SK-N-SH treated with all-trans-retinoic acid at 6 μM for 48 hours (cell line): ENCODE measurements at regions not wholly inside any gene's neighbourhood (a gene's known extent, or its start where the extent isn't known, plus 50 kb on each side); places are given as distances from the start of the nearest gene placed in this dataset.

Experiments used
- ATAC-seq: fragments of 200-7000 bp; cut with Tn5 transposase; 3 replicates; pipeline ENCODE4 v1.9.1; 2020; ENCODE audit warnings: mild to moderate bottlenecking, moderate library complexity
- ARNTL ChIP-seq: fragments of 450-650 bp; formaldehyde crosslinking; IDR thresholded peaks from 2 replicates; pipeline ENCODE4 v1.5.0; 2020; ENCODE audit warnings: low read depth, mild to moderate bottlenecking, moderate library complexity, borderline replicate concordance
- BACH2 ChIP-seq: fragments of 250-450 bp; sonication (Bioruptor Pico); IDR thresholded peaks from 2 replicates; pipeline ENCODE4 v1.9.0; 2021; ENCODE audit warnings: mild to moderate bottlenecking, borderline replicate concordance
- CSDC2 ChIP-seq: fragments of 250-450 bp; sonication (Bioruptor Pico); IDR thresholded peaks from 2 replicates; pipeline ENCODE4 v1.5.0; 2020; ENCODE audit warnings: mild to moderate bottlenecking, moderate library complexity
- ESRRG ChIP-seq: fragments of 250-450 bp; sonication (Bioruptor Pico); IDR thresholded peaks from 2 replicates; pipeline ENCODE4 v1.6.1; 2021; ENCODE audit warnings: mild to moderate bottlenecking
- ISL1 ChIP-seq: fragments of 250-450 bp; sonication (Bioruptor Pico); IDR thresholded peaks from 2 replicates; pipeline ENCODE4 v2.1.2; 2022; ENCODE audit warnings: mild to moderate bottlenecking, moderate library complexity
- OSR1 ChIP-seq: fragments of 250-450 bp; sonication (Bioruptor Pico); IDR thresholded peaks from 2 replicates; pipeline ENCODE4 v1.8.0; 2022; ENCODE audit warnings: moderate library complexity, mild to moderate bottlenecking, inconsistent platforms
- PPARA ChIP-seq: fragments of 250-450 bp; sonication (Bioruptor Pico); IDR thresholded peaks from 2 replicates; pipeline ENCODE4 v1.5.0; 2020; ENCODE audit warnings: mild to moderate bottlenecking, borderline replicate concordance
- RARB ChIP-seq: fragments of 250-450 bp; sonication (Bioruptor Pico); IDR thresholded peaks from 2 replicates; pipeline ENCODE4 v1.8.0; 2021; ENCODE audit warnings: mild to moderate bottlenecking, moderate library complexity
- SNAI2 ChIP-seq: fragments of 250-450 bp; sonication (Bioruptor Pico); IDR thresholded peaks from 2 replicates; pipeline ENCODE4 v1.5.0; 2020; ENCODE audit warnings: mild to moderate bottlenecking, moderate library complexity
- TCF4 ChIP-seq: fragments of 250-450 bp; sonication (Bioruptor Pico); IDR thresholded peaks from 2 replicates; pipeline ENCODE4 v1.8.0; 2021; ENCODE audit warnings: mild to moderate bottlenecking, moderate library complexity, borderline replicate concordance
- TOX ChIP-seq: fragments of 250-450 bp; sonication (Bioruptor Pico); IDR thresholded peaks from 2 replicates; pipeline ENCODE4 v1.8.0; 2021; ENCODE audit warnings: mild to moderate bottlenecking, moderate library complexity, borderline replicate concordance
- ZC3H10 ChIP-seq: fragments of 250-450 bp; sonication (Bioruptor Pico); IDR thresholded peaks from 2 replicates; pipeline ENCODE4 v1.5.1; 2021; ENCODE audit warnings: mild to moderate bottlenecking, moderate library complexity
- ZFP3 ChIP-seq: fragments of 250-450 bp; sonication (Bioruptor Pico); IDR thresholded peaks from 2 replicates; pipeline ENCODE4 v1.5.0; 2020; ENCODE audit warnings: mild to moderate bottlenecking, moderate library complexity
- ZFP30 ChIP-seq: fragments of 450-650 bp; formaldehyde crosslinking; IDR thresholded peaks from 2 replicates; pipeline ENCODE4 v1.5.0; 2022; ENCODE audit warnings: mild to moderate bottlenecking, moderate library complexity
- ZNF565 ChIP-seq: fragments of 450-650 bp; formaldehyde crosslinking; conservative IDR thresholded peaks from 2 replicates; pipeline ENCODE4 v1.5.0; 2020; ENCODE audit warnings: low read depth, mild to moderate bottlenecking, moderate library complexity
- ZNF70 ChIP-seq: fragments of 450-650 bp; formaldehyde crosslinking; IDR thresholded peaks from 2 replicates; pipeline ENCODE4 v1.5.0; 2020; ENCODE audit warnings: mild to moderate bottlenecking, moderate library complexity
- ZNF8 ChIP-seq: fragments of 450-650 bp; formaldehyde crosslinking; IDR thresholded peaks from 2 replicates; pipeline ENCODE4 v1.5.0; 2020; ENCODE audit warnings: mild to moderate bottlenecking, moderate library complexity
- TF ChIP-seq, protein P1 (sequence below): fragments of 250-450 bp; sonication (Bioruptor Pico); IDR thresholded peaks from 2 replicates; pipeline ENCODE4 v1.5.1; 2021; ENCODE audit warnings: mild to moderate bottlenecking, moderate library complexity
- TF ChIP-seq, protein P2 (sequence below): fragments of 250-450 bp; sonication (Bioruptor Pico); IDR thresholded peaks from 2 replicates; pipeline ENCODE4 v1.5.0; 2020; ENCODE audit warnings: mild to moderate bottlenecking, moderate library complexity
- TF ChIP-seq, protein P3 (sequence below): fragments of 250-450 bp; sonication (Bioruptor Pico); IDR thresholded peaks from 2 replicates; pipeline ENCODE4 v1.5.1; 2020; ENCODE audit warnings: low read depth, mild to moderate bottlenecking, moderate library complexity
- TF ChIP-seq, protein P4 (sequence below): fragments of 250-450 bp; sonication (Bioruptor Pico); IDR thresholded peaks from 2 replicates; pipeline ENCODE4 v1.8.0; 2020; ENCODE audit warnings: mild to moderate bottlenecking, moderate library complexity, borderline replicate concordance
- TF ChIP-seq, protein P5 (sequence below): fragments of 250-450 bp; sonication (Bioruptor Pico); IDR thresholded peaks from 2 replicates; pipeline ENCODE4 v1.8.0; 2021; ENCODE audit warnings: low read depth, mild to moderate bottlenecking, moderate library complexity, borderline replicate concordance

DNA sequence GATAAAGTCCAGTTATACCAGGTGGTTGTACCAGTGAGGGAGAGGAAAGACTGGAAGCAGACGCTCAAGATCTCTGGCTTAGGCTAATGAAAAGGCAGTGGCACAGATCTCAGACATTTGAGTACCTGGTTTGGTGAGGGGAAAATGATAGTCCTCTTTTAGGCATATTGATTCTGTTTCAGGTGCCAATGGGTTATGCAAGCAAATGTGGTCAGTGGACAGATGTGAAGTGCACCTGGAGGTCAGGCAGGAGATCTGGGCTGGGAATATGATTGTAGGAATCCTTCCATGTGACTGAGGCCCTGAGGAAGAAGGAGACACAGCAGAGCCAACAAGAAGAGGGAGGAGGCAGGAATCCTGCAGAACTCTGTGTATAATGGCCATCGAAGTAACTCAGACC, 63.7 kb upstream of the SMARCA2 start:
- ATAC-seq = no peak

DNA sequence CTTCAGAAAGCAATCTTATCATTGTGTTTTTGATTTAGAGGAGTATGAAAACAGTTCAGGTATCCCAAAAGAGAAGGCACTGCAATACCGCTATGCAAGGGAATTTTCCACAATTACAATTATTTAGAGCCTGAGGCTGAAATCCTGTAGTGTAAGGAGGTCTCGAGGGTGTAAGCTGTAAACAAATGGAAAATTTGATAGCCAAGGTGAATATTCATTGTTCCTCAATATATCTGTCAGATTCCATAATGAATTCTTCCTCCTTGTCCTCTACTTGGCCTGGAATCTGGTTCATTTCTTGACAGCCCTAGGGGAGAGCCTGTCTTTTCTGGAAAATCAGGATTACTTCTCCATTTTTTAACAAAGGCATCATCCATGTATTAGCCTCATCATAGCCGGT, 63.1 kb upstream of the SMARCA2 start:
- TF ChIP-seq, protein P1, sequence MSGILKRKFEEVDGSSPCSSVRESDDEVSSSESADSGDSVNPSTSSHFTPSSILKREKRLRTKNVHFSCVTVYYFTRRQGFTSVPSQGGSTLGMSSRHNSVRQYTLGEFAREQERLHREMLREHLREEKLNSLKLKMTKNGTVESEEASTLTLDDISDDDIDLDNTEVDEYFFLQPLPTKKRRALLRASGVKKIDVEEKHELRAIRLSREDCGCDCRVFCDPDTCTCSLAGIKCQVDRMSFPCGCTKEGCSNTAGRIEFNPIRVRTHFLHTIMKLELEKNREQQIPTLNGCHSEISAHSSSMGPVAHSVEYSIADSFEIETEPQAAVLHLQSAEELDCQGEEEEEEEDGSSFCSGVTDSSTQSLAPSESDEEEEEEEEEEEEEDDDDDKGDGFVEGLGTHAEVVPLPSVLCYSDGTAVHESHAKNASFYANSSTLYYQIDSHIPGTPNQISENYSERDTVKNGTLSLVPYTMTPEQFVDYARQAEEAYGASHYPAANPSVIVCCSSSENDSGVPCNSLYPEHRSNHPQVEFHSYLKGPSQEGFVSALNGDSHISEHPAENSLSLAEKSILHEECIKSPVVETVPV (CRISPR knock-in tag) = no peak
- TF ChIP-seq CSDC2 = no peak
- no peak for TF ChIP-seq ZC3H10 (CRISPR knock-in tag)
- no peak for TF ChIP-seq ISL1 (CRISPR knock-in tag)
- TF ChIP-seq ZNF70 (CRISPR knock-in tag) = no peak
- no peak for TF ChIP-seq PPARA (CRISPR knock-in tag)
- no peak for TF ChIP-seq RARB (CRISPR knock-in tag)
- TF ChIP-seq, protein P2, sequence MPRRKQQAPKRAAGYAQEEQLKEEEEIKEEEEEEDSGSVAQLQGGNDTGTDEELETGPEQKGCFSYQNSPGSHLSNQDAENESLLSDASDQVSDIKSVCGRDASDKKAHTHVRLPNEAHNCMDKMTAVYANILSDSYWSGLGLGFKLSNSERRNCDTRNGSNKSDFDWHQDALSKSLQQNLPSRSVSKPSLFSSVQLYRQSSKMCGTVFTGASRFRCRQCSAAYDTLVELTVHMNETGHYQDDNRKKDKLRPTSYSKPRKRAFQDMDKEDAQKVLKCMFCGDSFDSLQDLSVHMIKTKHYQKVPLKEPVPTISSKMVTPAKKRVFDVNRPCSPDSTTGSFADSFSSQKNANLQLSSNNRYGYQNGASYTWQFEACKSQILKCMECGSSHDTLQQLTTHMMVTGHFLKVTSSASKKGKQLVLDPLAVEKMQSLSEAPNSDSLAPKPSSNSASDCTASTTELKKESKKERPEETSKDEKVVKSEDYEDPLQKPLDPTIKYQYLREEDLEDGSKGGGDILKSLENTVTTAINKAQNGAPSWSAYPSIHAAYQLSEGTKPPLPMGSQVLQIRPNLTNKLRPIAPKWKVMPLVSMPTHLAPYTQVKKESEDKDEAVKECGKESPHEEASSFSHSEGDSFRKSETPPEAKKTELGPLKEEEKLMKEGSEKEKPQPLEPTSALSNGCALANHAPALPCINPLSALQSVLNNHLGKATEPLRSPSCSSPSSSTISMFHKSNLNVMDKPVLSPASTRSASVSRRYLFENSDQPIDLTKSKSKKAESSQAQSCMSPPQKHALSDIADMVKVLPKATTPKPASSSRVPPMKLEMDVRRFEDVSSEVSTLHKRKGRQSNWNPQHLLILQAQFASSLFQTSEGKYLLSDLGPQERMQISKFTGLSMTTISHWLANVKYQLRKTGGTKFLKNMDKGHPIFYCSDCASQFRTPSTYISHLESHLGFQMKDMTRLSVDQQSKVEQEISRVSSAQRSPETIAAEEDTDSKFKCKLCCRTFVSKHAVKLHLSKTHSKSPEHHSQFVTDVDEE (CRISPR knock-in tag) = no peak
- no peak for TF ChIP-seq ZNF8
- TF ChIP-seq, protein P3, sequence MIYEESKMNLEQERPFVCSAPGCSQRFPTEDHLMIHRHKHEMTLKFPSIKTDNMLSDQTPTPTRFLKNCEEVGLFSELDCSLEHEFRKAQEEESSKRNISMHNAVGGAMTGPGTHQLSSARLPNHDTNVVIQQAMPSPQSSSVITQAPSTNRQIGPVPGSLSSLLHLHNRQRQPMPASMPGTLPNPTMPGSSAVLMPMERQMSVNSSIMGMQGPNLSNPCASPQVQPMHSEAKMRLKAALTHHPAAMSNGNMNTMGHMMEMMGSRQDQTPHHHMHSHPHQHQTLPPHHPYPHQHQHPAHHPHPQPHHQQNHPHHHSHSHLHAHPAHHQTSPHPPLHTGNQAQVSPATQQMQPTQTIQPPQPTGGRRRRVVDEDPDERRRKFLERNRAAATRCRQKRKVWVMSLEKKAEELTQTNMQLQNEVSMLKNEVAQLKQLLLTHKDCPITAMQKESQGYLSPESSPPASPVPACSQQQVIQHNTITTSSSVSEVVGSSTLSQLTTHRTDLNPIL (CRISPR knock-in tag) = no peak
- TF ChIP-seq, all 23 proteins: peak for 0
- ATAC-seq = no peak

More for the DNA sequence above, 63.7 kb upstream of the SMARCA2 start:
- TF ChIP-seq RARB (CRISPR knock-in tag) (no peak), ESRRG (CRISPR knock-in tag) (no peak), ZNF8 (no peak), CSDC2 (no peak), ZFP3 (no peak)

DNA sequence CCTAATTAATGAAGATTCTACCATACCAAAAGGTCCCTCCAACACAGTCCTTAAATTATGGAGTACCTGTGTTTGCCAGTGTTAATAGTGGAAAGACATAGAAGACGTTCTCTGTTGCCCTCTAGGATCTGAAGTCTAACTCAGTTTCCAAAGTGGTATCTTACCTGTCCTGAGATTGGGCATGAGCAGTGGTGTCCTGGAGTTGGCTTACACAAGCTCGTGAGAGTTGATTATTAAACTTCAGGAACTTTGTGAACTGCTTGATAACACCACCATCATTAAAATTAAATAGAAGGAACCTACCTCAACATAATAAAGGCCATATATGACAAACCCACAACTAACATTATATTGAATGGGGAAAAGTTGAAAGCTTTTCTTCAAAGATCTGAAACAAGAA, 60.9 kb upstream of the SMARCA2 start:
- no peak for ATAC-seq
- no peak for TF ChIP-seq ZC3H10 (CRISPR knock-in tag)
- TF ChIP-seq ZNF565 (CRISPR knock-in tag) = no peak
- no peak for TF ChIP-seq ISL1 (CRISPR knock-in tag)
- no peak for TF ChIP-seq ZNF8
- TF ChIP-seq, protein P4, sequence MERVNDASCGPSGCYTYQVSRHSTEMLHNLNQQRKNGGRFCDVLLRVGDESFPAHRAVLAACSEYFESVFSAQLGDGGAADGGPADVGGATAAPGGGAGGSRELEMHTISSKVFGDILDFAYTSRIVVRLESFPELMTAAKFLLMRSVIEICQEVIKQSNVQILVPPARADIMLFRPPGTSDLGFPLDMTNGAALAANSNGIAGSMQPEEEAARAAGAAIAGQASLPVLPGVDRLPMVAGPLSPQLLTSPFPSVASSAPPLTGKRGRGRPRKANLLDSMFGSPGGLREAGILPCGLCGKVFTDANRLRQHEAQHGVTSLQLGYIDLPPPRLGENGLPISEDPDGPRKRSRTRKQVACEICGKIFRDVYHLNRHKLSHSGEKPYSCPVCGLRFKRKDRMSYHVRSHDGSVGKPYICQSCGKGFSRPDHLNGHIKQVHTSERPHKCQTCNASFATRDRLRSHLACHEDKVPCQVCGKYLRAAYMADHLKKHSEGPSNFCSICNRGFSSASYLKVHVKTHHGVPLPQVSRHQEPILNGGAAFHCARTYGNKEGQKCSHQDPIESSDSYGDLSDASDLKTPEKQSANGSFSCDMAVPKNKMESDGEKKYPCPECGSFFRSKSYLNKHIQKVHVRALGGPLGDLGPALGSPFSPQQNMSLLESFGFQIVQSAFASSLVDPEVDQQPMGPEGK (CRISPR knock-in tag) = no peak
- TF ChIP-seq SNAI2 = no peak
- TF ChIP-seq OSR1 (CRISPR knock-in tag) = no peak
- TF ChIP-seq ARNTL = no peak
- no peak for TF ChIP-seq TCF4 (CRISPR knock-in tag)
- TF ChIP-seq BACH2 (CRISPR knock-in tag) = no peak
- TF ChIP-seq ZFP30 (CRISPR knock-in tag) = no peak
- TF ChIP-seq, protein P3 (CRISPR knock-in tag) = no peak

DNA sequence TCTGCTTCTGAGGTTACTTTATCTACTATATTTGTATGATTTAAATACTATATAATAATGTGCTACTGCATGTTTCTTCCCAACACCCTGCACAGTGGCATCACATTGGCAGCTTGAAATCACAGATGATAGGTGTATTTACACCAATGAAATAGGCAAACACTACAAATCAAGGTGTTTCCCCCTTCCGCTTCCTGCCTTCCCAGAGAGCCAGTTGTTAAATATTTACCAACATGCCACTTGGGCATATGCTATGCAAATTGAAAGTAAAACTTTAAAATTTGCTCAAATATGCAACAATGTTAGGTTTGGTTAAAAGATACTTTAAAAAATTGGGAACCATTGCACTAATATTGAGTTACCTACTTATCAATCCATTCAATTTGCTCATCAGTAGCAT, 58.2 kb upstream of the SMARCA2 start:
- no peak for ATAC-seq
- TF ChIP-seq, protein P4 (CRISPR knock-in tag) = no peak
- no peak for TF ChIP-seq ZNF565 (CRISPR knock-in tag)
- TF ChIP-seq, protein P3 (CRISPR knock-in tag) = no peak
- no peak for TF ChIP-seq BACH2 (CRISPR knock-in tag)
- no peak for TF ChIP-seq SNAI2
- TF ChIP-seq OSR1 (CRISPR knock-in tag) = no peak
- TF ChIP-seq CSDC2 = no peak
- no peak for TF ChIP-seq TOX (CRISPR knock-in tag)
- TF ChIP-seq TCF4 (CRISPR knock-in tag) = no peak
- no peak for TF ChIP-seq ZC3H10 (CRISPR knock-in tag)
- TF ChIP-seq, protein P5, sequence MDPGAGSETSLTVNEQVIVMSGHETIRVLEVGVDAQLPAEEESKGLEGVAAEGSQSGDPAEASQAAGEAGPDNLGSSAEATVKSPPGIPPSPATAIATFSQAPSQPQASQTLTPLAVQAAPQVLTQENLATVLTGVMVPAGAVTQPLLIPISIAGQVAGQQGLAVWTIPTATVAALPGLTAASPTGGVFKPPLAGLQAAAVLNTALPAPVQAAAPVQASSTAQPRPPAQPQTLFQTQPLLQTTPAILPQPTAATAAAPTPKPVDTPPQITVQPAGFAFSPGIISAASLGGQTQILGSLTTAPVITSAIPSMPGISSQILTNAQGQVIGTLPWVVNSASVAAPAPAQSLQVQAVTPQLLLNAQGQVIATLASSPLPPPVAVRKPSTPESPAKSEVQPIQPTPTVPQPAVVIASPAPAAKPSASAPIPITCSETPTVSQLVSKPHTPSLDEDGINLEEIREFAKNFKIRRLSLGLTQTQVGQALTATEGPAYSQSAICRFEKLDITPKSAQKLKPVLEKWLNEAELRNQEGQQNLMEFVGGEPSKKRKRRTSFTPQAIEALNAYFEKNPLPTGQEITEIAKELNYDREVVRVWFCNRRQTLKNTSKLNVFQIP = no peak
- TF ChIP-seq, all 23 proteins: peak for 0
